MM.1S (cell line): ENCODE measurements at regions not wholly inside any gene's neighbourhood (a gene's known extent, or its start where the extent isn't known, plus 50 kb on each side); places are given as distances from the start of the nearest gene placed in this dataset.

Source experiments
- CTCF ChIP-seq: fragments of 300-600 bp; sonication (generic); IDR thresholded peaks from 2 replicates; pipeline ENCODE4 v1.5.1; 2016; ENCODE audit warnings: antibody characterized with exemption, low read length, mixed read lengths
- EZH2 ChIP-seq: fragments of 300-600 bp; sonication (generic); optimal IDR thresholded peaks from 2 replicates; pipeline ENCODE3; 2017; ENCODE audit warnings: low read depth, mild to moderate bottlenecking, antibody characterized with exemption, low read length, mixed read lengths

- TF ChIP-seq CTCF (no peak), EZH2 (no peak)
Observed at GRCh38 chr1:4960782-4961475, 306.5 kb downstream of the AJAP1 start.
